ENCODE measurements at regions not wholly inside any gene's neighbourhood (a gene's known extent, or its start where the extent isn't known, plus 50 kb on each side); places are given as distances from the start of the nearest gene placed in this dataset.

- DNase-seq (ENCODE audit: low read depth), result no peak
Measured at GRCh38 chr6:16078064-16078463, 50.8 kb upstream of the MYLIP start.

- no peak for DNase-seq (ENCODE audit: low read depth)
Measured at GRCh38 chr6:16069671-16070070, 59.2 kb upstream of the MYLIP start.

DNA sequence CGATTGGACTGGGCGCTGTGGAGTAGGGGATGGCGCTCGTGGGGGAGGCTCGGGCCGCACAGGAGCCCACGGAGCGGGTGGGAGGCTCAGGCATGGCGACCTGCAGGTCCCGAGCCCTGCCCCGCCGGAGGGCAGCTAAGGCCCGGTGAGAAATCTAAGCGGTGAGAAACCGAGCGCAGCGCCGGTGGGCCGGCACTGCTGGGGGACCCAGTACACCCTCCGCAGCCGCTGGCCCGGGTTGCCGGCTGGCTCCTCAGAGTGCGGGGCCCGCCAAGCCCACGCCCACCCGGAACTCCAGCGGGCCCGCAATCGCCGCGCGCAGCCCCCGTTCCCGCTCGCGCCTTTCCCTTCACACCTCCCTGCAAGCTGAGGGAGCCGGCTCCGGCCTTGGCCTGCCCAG lies 59.7 kb upstream of the MYLIP start:
- no peak for DNase-seq (ENCODE audit: low read depth)

GRCh38 chr6:16067568-16067967 lies 61.3 kb upstream of the MYLIP start:
- DNase-seq (ENCODE audit: low read depth), result no peak

GRCh38 chr6:16064671-16065072 lies 64.2 kb upstream of the MYLIP start:
- DNase-seq (ENCODE audit: low read depth), result no peak

DNA sequence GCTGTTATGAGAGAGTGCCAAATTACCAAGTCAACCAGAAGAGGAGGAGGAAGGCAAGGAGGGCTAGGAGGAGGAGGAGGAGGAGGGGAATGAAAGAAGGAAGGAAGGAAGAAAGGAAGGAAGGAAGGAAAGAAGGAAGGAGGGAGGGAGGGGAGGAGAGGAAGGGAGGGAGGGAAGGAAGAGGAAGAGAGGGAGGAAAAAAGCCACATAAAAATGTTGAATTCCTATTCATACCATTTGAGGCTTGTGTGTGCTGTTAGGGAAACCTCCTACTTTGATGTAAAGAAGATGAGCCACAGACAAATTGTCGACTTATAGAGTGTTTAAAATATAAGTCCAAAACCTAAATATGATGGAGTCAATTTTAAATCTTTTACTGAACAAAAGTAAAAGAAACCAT lies 65.3 kb upstream of the MYLIP start:
- DNase-seq (ENCODE audit: low read depth), result no peak

- no peak for DNase-seq (ENCODE audit: low read depth)
Measured at GRCh38 chr6:16061818-16062217, 67.1 kb upstream of the MYLIP start.

DNA sequence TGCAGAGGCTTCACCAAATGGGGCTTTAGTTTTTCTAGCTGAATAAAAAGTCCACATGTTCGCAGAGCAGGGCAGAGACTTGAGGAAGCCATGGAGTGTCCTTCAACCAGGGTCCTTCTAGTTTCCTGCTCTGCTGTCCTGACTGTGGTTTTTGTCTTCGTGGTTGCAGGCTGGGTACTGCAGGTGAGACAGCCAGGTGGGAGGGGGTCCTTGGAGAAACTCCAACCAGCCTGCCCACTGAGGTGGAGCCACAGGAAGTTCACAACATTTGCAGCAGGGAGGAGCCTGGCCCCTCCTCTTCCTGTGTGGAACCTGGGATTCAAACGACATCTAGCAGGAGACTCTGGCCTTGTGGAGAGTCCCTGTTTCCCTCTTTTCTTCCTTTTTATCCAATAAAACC lies 68.8 kb upstream of the MYLIP start:
- DNase-seq (ENCODE audit: low read depth), result no peak

DNA sequence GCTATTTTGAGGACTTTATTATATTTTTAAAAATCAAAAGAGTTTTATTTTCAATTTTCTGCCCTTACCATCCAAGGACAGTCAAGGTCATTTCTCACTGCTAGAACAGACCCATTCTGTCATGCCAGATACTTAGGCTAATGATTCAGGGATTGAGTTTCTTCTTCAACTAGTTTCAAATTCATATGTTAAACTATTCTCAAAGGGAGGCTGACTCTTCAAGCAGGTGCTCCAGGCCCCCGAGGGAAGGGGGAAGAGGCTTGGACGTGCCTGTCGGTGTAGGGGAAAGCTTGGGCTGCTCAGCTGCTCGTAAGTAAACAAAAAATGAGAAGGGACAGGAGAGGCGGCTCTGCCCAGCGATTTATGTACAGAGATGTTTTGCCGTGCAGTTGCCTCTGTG lies 69.4 kb upstream of the MYLIP start:
- DNase-seq (ENCODE audit: low read depth), result no peak

DNA sequence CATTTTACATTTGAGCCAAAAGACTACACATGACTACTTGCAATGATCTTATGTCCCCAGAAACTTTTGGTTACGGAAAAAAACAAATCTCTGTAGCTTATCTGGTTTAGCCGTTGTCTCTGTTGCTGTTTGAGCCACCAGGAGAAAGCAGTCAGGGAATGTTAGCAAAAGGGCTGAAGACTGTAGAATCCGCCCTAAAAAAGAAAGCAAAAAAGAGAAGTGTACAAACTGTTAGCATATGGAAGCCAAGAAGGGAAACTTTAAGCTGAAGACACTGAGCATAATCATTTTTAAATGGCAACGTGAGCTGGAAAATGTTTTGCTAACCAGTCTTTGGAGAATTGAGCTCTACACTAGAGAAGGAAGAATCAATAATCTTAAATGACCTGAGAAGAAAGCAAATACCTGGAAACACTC lies 69.9 kb upstream of the MYLIP start:
- DNase-seq (ENCODE audit: low read depth), result no peak

DNA sequence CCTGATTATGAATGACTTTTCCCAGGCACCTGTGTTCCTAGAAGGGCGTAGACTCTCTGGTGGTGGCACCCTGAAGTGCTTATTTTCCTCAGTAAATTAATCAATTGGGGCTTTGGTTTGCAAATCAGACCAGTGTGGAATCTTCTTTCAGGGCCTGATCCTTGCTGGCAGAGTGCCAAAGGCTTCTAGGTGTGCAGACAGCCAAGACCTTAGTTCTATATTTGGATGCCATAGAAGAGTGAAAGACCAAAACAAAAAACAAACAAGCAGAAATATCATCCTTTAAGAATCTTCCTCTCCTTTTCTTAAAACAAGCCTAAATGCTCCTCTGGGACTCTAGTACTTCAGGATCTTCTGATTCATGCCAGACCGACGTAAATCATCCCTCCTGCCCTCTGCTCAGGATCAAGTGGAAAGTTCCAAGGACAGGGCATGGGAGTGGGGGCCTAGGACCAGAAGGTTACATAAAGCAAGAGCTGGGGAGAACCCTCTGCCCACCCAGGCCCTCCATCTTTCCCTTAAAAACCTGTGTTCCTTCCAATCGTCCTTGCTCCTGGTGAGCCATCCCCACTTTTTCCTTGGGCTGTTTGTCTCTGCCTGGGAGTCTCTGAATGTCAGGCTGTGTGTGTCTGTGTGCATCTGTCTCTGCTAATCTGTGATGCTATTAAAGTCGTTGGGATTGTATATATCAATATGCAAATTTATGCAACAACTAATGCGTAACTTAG lies 70.5 kb upstream of the MYLIP start:
- no peak for DNase-seq (ENCODE audit: low read depth)

DNA sequence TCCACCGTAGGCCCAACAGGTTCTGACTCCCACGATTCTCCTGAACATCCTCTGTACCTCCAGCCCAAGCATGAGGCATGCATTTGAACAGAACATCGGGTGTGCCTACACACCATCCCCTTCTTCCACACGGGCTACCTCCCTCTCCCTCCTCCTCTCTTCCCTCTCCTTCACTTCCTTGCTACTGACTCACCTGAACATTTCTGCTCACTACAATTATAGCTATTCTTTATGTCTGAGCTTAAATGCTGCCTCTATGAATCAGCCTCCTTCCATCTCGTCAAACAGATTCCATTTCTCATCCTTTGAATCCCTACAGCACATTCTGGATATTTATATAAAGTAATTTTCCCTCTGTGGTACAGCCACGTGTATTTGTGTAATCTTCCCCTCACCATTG lies 71.4 kb upstream of the MYLIP start:
- DNase-seq (ENCODE audit: low read depth), result no peak

DNA sequence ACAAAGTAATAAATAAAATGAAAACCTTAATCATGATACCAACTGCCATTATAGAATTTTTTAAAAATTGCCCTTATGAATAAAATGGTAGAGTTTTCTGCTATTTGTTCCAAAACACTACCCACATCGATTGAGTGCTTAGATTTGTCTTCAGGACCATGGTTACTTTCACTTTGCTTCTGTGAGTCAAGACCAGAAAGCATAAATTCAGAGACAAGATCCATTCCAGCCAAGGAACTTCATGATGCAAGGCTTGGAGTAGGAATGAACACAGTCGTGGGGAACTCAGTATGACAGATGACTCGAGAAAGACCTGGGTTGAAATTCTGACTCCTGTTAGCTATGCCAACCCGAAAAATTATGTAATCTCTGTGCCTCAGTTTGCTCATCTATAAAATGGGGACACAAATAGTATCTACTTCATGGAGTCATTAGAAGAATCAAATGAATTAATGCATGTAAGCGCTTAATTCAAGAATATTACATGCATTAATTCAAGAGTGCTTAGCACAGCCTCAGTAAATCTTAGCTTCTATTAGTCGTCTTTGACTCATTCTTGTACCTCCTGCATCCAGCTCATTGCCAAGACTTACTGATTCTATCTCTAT lies 72.5 kb upstream of the MYLIP start:
- DNase-seq (ENCODE audit: low read depth), result no peak

DNA sequence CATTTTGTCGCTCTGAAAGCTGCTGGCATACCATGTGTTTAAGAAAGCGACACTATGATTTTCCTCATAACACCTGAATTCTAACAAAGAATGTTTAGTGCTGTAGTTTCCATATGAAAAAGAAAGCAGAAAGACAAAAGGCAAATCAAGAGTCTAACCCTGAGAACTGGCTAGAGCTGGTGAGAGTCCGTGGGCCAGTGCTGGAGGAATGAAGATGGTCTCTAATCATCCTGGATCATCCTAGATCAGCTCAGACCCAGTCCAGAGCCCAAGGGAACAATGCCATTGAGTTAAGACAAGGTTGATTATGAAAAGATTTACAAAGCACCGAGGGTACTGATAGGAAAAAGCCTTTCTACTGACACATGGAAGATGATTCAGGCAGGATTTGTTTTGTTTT lies 73.0 kb upstream of the MYLIP start:
- no peak for DNase-seq (ENCODE audit: low read depth)

DNA sequence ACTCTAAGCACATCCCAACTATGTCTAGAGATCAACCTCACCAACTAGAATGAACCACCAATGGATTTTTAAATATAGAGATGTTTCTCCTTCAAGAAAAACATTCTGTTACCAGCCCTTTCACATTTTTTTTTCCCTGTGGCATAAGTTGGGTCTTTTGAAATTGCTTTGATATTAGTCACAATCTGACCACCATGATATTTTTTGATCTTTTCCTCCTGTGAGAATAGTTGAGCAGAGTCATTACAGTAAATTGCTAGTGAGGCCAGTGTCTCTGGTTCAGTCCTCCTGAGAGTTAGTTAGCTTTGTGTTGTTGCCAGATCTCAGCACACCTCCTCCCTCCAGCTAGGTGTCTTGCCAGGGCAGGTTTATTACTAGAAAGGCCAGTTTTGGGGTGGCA lies 79.7 kb upstream of the MYLIP start:
- DNase-seq (ENCODE audit: low read depth), result no peak

- DNase-seq (ENCODE audit: low read depth), result no peak
Measured at GRCh38 chr6:16048221-16048620, 80.7 kb upstream of the MYLIP start.

- no peak for DNase-seq (ENCODE audit: low read depth)
Measured at GRCh38 chr6:16047435-16047990, 81.4 kb upstream of the MYLIP start.

GRCh38 chr6:16045238-16045637 lies 83.6 kb upstream of the MYLIP start:
- DNase-seq (ENCODE audit: low read depth), result no peak

- no peak for DNase-seq (ENCODE audit: low read depth)
Measured at GRCh38 chr6:16044211-16044643, 84.7 kb upstream of the MYLIP start.

DNA sequence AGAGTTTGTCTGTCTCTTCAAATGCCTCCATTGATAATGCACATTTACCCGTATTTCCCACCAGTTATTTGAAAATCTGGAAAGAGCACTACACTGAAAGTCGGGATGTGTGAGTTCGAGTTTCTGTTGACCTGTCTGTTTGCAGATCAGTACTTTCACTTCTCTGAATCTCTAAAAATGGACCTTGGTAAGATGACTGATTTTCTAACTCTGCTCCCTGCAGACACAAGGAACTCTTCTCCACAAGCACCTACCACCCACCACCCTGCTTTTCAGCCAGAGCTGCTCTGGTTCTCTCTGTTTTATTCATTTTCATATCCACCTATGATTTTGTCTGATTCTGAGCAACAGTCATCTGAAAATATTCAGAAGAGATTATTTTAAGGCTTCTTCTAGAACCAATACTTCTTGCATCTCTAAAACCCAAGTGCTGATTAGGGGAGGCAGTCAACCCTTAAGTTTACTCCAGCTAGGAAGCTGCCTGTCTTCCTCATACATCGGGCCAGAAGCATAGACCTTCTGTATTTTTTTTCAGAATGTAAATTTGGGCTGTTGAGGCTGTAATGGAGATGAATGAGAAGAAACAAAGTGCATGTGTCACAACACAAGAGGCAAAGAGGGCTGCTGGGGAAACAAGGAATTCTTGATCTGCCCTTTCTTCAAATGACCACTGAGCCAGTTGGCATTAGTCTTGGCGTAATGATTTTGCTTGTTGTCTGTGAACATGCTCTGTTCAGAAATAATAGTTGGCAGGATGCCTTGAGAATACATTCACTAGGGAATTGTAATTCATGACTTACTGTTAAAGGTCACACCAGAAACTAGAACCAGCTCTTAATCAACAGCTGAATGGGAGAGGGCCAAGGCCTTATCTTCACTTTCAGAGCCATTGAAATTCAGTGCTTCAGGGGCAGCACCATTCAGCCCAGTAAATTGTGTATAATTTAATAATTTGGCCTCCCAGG lies 85.4 kb upstream of the MYLIP start:
- no peak for DNase-seq (ENCODE audit: low read depth)

DNA sequence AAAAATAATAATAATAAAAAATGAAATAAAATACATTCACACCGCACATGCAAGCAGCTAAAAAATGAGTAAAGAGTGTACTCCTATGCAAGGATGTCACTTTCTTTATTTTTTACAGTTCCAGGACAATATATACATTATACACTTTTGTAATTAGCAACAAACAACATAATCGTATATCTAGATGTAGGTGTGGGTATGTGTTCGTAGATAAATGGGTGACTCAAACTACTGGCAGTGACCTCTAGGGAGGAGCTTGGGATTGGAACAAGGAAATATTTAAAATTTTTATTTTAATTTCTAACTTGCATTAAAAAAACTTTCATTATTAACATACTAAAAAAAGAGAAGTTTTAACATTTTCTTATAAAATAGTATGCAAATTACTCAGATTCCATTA lies 86.1 kb upstream of the MYLIP start:
- no peak for DNase-seq (ENCODE audit: low read depth)

DNA sequence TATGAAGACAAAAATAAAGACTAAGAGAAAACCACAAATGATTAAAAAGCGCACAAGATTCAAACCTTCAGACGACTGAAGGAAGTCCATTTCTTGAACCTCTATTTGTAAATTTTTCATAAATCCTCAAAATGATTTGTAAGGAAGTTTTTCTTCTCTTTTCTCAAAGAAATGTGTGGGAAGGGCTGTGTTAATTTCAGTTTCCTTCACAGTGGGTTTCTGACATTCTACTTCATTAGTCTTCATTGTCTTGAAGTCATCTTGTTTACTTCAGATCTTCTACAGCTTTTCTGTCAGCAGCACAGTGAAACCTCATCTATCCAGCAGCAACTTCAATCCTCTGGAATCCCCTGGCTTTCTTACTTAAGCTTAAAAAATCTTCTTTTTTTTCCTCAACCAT lies 87.6 kb upstream of the MYLIP start:
- DNase-seq (ENCODE audit: low read depth), result no peak

- DNase-seq (ENCODE audit: low read depth), result no peak
Measured at GRCh38 chr6:16040628-16040974, 88.3 kb upstream of the MYLIP start.
